Astrocyte (in vitro differentiated cells and primary cell): ENCODE measurements at regions not wholly inside any gene's neighbourhood (a gene's known extent, or its start where the extent isn't known, plus 50 kb on each side); places are given as distances from the start of the nearest gene placed in this dataset.

ENCODE experiments used
- CTCF ChIP-seq: IDR thresholded peaks from 2 replicates; pipeline ENCODE4 v1.5.1; 2011; ENCODE audit warnings: low read depth, mild to moderate bottlenecking, inconsistent platforms, low read length, moderate library complexity; ENCODE audit not compliant: insufficient read depth
- EZH2 ChIP-seq: IDR thresholded peaks from 2 replicates; pipeline ENCODE4 v1.6.1; 2012; ENCODE audit warnings: mild to moderate bottlenecking, low read length, inconsistent platforms; ENCODE audit not compliant: insufficient read depth

- TF ChIP-seq CTCF (no peak), EZH2 (no peak)
Measured at GRCh38 chr7:32217341-32218153, 147.3 kb upstream of the PDE1C start.
